GM13976 (cell line): ENCODE measurements at regions not wholly inside any gene's neighbourhood (a gene's known extent, or its start where the extent isn't known, plus 50 kb on each side); places are given as distances from the start of the nearest gene placed in this dataset.
A peak's percentile ranks its signal among the peaks of the same experiment; 100 is the strongest.

Experiments used
- DNase-seq: peaks from one replicate; pipeline ENCODE4 v3.0.0; 2012; ENCODE audit warnings: low spot score
- CTCF ChIP-seq: IDR thresholded peaks from 2 replicates; pipeline ENCODE4 v1.5.1; 2012; ENCODE audit warnings: borderline replicate concordance, mild to moderate bottlenecking; ENCODE audit not compliant: insufficient read depth; ENCODE audit errors: extremely low read depth, missing control alignments, control extremely low read depth
- in situ Hi-C: fragments of 300-500 bp; cut with MboI; formaldehyde crosslinking; loops from one replicate; pipeline ENCODE4 v1.12.0; 2022; ENCODE audit warnings: low sequenced_read_pairs, mixed read lengths, inconsistent platforms; ENCODE audit not compliant: unreplicated experiment

GRCh38 chr16:79848719-79849118 is 248.2 kb upstream of the MAF start:
- in situ Hi-C loops: no loop called here
- no peak for DNase-seq
- TF ChIP-seq CTCF: no peak

DNA sequence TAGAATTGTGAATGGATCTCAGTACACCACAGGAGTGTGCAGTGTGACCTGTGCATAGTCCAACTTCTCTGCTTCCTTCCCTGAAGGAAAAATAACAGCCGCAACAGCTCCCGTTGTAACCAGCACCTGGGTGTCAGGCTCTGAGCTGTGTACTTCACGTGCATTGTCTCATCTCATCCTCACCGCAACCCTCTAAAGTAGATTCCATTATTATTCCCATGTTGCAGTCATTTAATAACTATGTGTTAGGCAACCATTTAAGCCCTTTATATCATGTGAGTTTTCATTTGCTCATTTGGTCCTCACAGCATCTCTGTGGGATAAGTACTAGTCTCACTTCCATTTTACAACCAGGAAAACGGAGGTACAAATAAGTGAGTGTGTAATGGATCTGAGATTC is 247.0 kb upstream of the MAF start:
- no peak for TF ChIP-seq CTCF
- DNase-seq: no peak
- in situ Hi-C loops: no loop called here

DNA sequence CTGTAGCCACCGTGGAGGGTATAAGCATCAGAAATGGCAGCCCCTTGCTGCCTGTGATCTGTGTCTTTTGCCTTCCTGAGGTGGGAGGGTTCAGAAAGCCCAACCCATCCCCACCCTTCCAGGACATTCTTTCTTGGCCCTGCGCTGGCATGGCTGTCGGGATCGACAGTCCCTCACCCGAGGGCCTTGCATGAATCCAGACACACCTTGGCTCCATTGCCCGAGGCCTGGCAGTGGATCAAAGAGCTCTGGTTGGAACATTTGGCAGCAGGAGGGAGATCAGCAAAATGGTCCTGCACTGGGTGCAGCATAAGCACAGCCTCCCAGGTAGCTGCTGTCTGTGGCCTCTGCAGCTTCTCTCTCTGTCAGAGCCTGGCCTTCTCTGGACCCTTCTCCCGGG is 246.6 kb upstream of the MAF start:
- no peak for TF ChIP-seq CTCF
- in situ Hi-C loops: no loop called here
- DNase-seq: no peak

- no peak for DNase-seq
- no peak for TF ChIP-seq CTCF
- in situ Hi-C loops: no loop called here
These were observed 245.2 kb upstream of the MAF start for GRCh38 chr16:79845734-79846135.

DNA sequence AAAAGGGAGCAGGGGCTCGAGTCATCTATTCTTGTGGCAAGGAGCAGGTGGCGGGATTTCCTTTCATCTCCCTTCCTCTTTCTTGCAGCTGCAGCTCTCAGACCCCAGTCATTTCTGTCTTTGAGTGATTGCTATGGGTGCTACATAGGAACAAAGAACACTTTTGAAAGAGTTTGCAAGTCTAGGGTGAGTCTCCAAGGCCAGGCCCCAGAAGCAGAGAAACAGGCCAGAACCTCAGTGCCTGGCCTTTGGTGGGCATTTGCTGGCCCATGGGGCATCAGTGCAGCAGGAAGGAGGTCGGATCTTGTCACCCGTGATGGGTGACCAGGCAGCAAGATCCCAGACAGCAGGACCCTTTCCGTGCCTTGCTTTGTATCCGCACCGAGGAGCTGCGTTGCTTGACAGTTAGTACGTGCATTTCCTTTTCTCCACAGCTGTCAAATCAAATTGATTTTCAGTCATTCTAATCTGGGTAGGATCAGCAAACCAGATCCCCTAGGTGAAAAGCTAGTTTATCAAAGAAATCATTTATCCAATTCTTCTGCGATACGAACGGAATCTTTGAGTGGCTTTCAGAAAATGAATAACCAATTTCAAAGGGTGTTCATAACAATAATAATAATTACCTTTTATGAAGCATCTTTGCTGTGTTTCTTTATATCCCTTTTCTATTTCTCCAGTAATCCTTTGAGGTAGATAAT is 244.6 kb upstream of the MAF start:
- in situ Hi-C loops: no loop called here

DNA sequence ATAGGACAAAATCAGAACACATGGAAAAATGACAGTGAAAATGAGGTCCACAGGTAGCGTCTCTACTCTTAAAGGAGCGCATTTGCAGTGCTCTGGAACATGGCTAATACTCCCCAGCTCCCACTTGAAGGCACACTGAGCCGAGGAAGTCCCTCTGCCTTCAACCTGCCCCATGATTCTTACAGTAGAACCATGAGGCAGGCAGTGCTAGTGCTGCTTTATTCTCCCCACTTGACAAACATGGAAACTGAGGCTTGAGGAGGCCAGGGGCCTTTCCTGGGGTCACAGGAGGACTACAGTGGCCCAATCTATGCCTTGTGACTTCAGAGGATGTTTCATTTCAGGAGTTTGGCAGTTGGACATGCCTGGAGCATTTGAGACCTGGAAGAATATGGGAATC is 244.1 kb upstream of the MAF start:
- in situ Hi-C loops: no loop called here
- no peak for DNase-seq
- TF ChIP-seq CTCF: no peak

More for the DNA sequence above, 244.6 kb upstream of the MAF start:
- DNase-seq: peak; percentile 48
- no peak for TF ChIP-seq CTCF
